Thoracic aorta (tissue), 2 donors: ENCODE measurements at regions not wholly inside any gene's neighbourhood (a gene's known extent, or its start where the extent isn't known, plus 50 kb on each side); places are given as distances from the start of the nearest gene placed in this dataset.

Source experiments
- ATAC-seq: fragments of 150-250 bp; one replicate; pipeline ENCODE4 v1.8.0; 2017; ENCODE audit warnings: low read depth; ENCODE audit not compliant: insufficient number of reproducible peaks, low FRiP score
- DNase-seq: peaks from one replicate; pipeline ENCODE4 v3.0.0-alpha.2; 2020; ENCODE audit warnings: low spot score
- H3K27ac ChIP-seq, 2 donors: fragments of 200-600 bp; sonication (generic); 1 replicate in 1 of 2; 2 replicates in 1 of 2; pipeline ENCODE4 v1.5.1; 2016; ENCODE audit warnings: mild to moderate bottlenecking in 2 of 2, moderate library complexity in 2 of 2
- H3K27me3 ChIP-seq: fragments of 200-600 bp; sonication (generic); replicated peaks from 2 replicates; pipeline ENCODE4 v1.6.0; 2016; ENCODE audit warnings: mild to moderate bottlenecking; ENCODE audit not compliant: insufficient read depth
- H3K36me3 ChIP-seq: fragments of 200-600 bp; sonication (generic); one replicate; pipeline ENCODE4 v1.5.1; 2016
- H3K4me1 ChIP-seq, 2 donors: fragments of 200-600 bp; sonication (generic); 1 replicate in 1 of 2; 2 replicates in 1 of 2; pipeline versions ENCODE4 v1.5.1 to v1.6.0; 2016; ENCODE audit warnings: low read depth in 2 of 2, mild to moderate bottlenecking in 1 of 2; ENCODE audit not compliant: control insufficient read depth in 1 of 2
- H3K4me3 ChIP-seq: fragments of 200-600 bp; sonication (generic); 2 replicates; pipeline ENCODE4 v1.5.1; 2016; ENCODE audit warnings: mild to moderate bottlenecking
- H3K9me3 ChIP-seq: fragments of 200-600 bp; sonication (generic); 2 replicates; pipeline ENCODE4 v1.5.1; 2016
- TF ChIP-seq, protein P1 (sequence below): fragments of 200-600 bp; sonication (generic); IDR thresholded peaks from one replicate; pipeline ENCODE4 v1.5.1; 2019; ENCODE audit warnings: antibody characterized with exemption

- peaks cover 0 to 6% of the 10 kb centered on the region in 2 donors for H3K4me1 ChIP-seq
- DNase-seq (no peak), ATAC-seq (no peak)
- TF ChIP-seq, protein P1, sequence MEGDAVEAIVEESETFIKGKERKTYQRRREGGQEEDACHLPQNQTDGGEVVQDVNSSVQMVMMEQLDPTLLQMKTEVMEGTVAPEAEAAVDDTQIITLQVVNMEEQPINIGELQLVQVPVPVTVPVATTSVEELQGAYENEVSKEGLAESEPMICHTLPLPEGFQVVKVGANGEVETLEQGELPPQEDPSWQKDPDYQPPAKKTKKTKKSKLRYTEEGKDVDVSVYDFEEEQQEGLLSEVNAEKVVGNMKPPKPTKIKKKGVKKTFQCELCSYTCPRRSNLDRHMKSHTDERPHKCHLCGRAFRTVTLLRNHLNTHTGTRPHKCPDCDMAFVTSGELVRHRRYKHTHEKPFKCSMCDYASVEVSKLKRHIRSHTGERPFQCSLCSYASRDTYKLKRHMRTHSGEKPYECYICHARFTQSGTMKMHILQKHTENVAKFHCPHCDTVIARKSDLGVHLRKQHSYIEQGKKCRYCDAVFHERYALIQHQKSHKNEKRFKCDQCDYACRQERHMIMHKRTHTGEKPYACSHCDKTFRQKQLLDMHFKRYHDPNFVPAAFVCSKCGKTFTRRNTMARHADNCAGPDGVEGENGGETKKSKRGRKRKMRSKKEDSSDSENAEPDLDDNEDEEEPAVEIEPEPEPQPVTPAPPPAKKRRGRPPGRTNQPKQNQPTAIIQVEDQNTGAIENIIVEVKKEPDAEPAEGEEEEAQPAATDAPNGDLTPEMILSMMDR = no peak
- peak overlapping the region; percentile 78 for H3K4me3 ChIP-seq
- peak overlapping the region; percentile 68 to 84 for H3K27ac ChIP-seq
- no peaks in the 10 kb centered on the region for H3K36me3 ChIP-seq
- H3K9me3 ChIP-seq = no peaks in the 10 kb centered on the region
- H3K27me3 ChIP-seq = no peaks in the 10 kb centered on the region
Observed at GRCh38 chr7:63927261-63927660, 71.4 kb upstream of the ZNF722 start.

- Histone ChIP-seq H3K9me3 (no peaks in the 10 kb centered on the region), H3K27ac (no peak overlapping the region), H3K27me3 (no peaks in the 10 kb centered on the region), H3K4me1 (peaks cover 0 to 6% of the 10 kb centered on the region in 2 donors), H3K4me3 (no peak overlapping the region), H3K36me3 (no peaks in the 10 kb centered on the region)
- ATAC-seq (no peak), DNase-seq (no peak)
- TF ChIP-seq, protein P1 = no peak
Observed at GRCh38 chr7:63931057-63931600, 67.5 kb upstream of the ZNF722 start.

DNA sequence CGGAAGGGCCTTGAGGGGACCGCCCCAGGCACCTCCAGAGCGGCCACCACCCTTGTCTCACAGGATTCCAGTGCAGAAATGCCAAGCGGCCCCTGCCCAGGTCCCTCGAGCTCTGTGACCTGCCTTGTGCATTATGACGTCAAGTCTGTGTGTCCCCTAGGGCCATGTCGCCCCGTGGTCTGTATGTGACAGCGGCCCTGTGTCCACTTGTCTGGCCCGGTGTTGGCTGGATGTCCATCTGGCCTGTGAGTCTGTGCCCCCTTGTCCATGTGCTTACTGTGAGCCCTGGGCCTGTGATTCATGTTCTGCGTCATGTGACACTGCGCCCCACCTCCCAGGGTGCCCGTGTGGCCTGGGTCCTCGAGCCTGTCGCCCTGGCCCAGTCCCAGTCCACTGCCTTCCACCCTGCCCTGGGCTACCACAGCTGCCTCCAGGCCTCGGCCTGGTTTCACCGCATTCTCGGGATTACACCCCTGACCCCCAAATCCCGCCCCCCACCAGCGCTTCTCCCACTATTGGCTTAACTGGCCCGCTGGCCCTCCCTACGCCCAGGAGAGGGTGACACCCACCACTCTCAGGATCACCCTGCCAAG lies 66.6 kb upstream of the ZNF722 start:
- Histone ChIP-seq H3K9me3 (no peaks in the 10 kb centered on the region), H3K36me3 (no peaks in the 10 kb centered on the region), H3K4me3 (no peak overlapping the region), H3K27me3 (no peaks in the 10 kb centered on the region), H3K4me1 (peaks cover 0 to 4% of the 10 kb centered on the region in 2 donors), H3K27ac (no peak overlapping the region)
- no peak for ATAC-seq
- TF ChIP-seq, protein P1 = no peak
- DNase-seq = no peak
